ENCODE measurements at regions not wholly inside any gene's neighbourhood (a gene's known extent, or its start where the extent isn't known, plus 50 kb on each side); places are given as distances from the start of the nearest gene placed in this dataset.
A peak's percentile ranks its signal among the peaks of the same experiment; 100 is the strongest.

- no peak for DNase-seq
Observed at GRCh38 chr12:114876968-114877680, 193.1 kb upstream of the TBX3 start.

- DNase-seq: no peak
Observed at GRCh38 chr12:114875313-114875712, 191.3 kb upstream of the TBX3 start.

- no peak for DNase-seq
Observed at GRCh38 chr12:114873656-114874055, 189.7 kb upstream of the TBX3 start.

GRCh38 chr12:114868995-114869834, 185.2 kb upstream of the TBX3 start:
- no peak for DNase-seq

GRCh38 chr12:114866331-114866730, 182.4 kb upstream of the TBX3 start:
- DNase-seq: no peak

GRCh38 chr12:114864837-114865551, 181.0 kb upstream of the TBX3 start:
- peak in 1 of 2 donors; percentile 1 for DNase-seq

- no peak for DNase-seq
Observed at GRCh38 chr12:114863911-114864310, 179.9 kb upstream of the TBX3 start.

GRCh38 chr12:114860969-114861368, 177.0 kb upstream of the TBX3 start:
- DNase-seq: no peak

GRCh38 chr12:114858388-114859146, 174.6 kb upstream of the TBX3 start:
- DNase-seq: no peak

GRCh38 chr12:114855678-114856077, 171.7 kb upstream of the TBX3 start:
- DNase-seq: no peak

GRCh38 chr12:114852976-114853529, 169.1 kb upstream of the TBX3 start:
- DNase-seq: no peak

GRCh38 chr12:114851981-114852380, 168.0 kb upstream of the TBX3 start:
- DNase-seq: no peak

- no peak for DNase-seq
Observed at GRCh38 chr12:114850661-114851275, 166.8 kb upstream of the TBX3 start.

GRCh38 chr12:114848666-114849065, 164.7 kb upstream of the TBX3 start:
- DNase-seq: no peak

GRCh38 chr12:114847441-114848035, 163.6 kb upstream of the TBX3 start:
- no peak for DNase-seq

- DNase-seq: no peak
Observed at GRCh38 chr12:114846771-114847170, 162.8 kb upstream of the TBX3 start.

GRCh38 chr12:114841557-114842251, 157.7 kb upstream of the TBX3 start:
- DNase-seq: no peak

GRCh38 chr12:114838480-114838879, 154.5 kb upstream of the TBX3 start:
- DNase-seq: no peak

- DNase-seq: no peak
Observed at GRCh38 chr12:114836609-114837008, 152.6 kb upstream of the TBX3 start.

- no peak for DNase-seq
Observed at GRCh38 chr12:114835031-114835430, 151.1 kb upstream of the TBX3 start.

GRCh38 chr12:114834621-114835020, 150.6 kb upstream of the TBX3 start:
- no peak for DNase-seq

Measured in hippocampal formation (tissue), 2 donors.